ENCODE measurements at regions not wholly inside any gene's neighbourhood (a gene's known extent, or its start where the extent isn't known, plus 50 kb on each side); places are given as distances from the start of the nearest gene placed in this dataset.

- TF ChIP-seq, protein P1, sequence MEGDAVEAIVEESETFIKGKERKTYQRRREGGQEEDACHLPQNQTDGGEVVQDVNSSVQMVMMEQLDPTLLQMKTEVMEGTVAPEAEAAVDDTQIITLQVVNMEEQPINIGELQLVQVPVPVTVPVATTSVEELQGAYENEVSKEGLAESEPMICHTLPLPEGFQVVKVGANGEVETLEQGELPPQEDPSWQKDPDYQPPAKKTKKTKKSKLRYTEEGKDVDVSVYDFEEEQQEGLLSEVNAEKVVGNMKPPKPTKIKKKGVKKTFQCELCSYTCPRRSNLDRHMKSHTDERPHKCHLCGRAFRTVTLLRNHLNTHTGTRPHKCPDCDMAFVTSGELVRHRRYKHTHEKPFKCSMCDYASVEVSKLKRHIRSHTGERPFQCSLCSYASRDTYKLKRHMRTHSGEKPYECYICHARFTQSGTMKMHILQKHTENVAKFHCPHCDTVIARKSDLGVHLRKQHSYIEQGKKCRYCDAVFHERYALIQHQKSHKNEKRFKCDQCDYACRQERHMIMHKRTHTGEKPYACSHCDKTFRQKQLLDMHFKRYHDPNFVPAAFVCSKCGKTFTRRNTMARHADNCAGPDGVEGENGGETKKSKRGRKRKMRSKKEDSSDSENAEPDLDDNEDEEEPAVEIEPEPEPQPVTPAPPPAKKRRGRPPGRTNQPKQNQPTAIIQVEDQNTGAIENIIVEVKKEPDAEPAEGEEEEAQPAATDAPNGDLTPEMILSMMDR (IDR thresholded peaks at IDR 0.05; ENCODE audit: low read depth, low read length, poor library complexity, severe bottlenecking): no peak
- TF ChIP-seq EZH2phosphoT487 (IDR thresholded peaks at IDR 0.05; ENCODE audit: borderline replicate concordance, low read length): no peak
Measured at GRCh38 chr4:136516371-136516770, 1015.9 kb downstream of the PCDH18 start.
